Motor neuron (in vitro differentiated cells): ENCODE measurements at regions not wholly inside any gene's neighbourhood (a gene's known extent, or its start where the extent isn't known, plus 50 kb on each side); places are given as distances from the start of the nearest gene placed in this dataset.
"Not testable (repeated sequence)": the region's sequence is repeated elsewhere in the genome, so short reads cannot be mapped to it uniquely, and the experiment has no call there.

Experiments
- ATAC-seq, 8 experiments: fragments of 200-7000 bp; cut with Tn5 transposase; replicated peaks in 6 of 8; 2 replicates each; pipeline ENCODE4 v1.8.0; 2021; ENCODE audit warnings: mild to moderate bottlenecking in 8 of 8, moderate library complexity in 8 of 8
- H3K27ac ChIP-seq, 2 donors: fragments of 250-450 bp; sonication (Bioruptor Pico); 2 replicates each; pipeline ENCODE4 v1.9.0; 2021; ENCODE audit warnings: antibody characterized with exemption in 2 of 2, mild to moderate bottlenecking in 2 of 2, moderate library complexity in 1 of 2
- H3K4me1 ChIP-seq, 2 donors: fragments of 250-450 bp; sonication (Bioruptor Pico); replicated peaks in 1 of 2; 2 replicates each; pipeline ENCODE4 v1.6.1; 2021; ENCODE audit warnings: antibody characterized with exemption in 2 of 2, mild to moderate bottlenecking in 2 of 2, moderate library complexity in 1 of 2
- H3K4me3 ChIP-seq, 5 donors: fragments of 250-450 bp; sonication (Bioruptor Pico); 2 replicates each; pipeline ENCODE4 v1.9.0; 2021; ENCODE audit warnings: antibody characterized with exemption in 5 of 5, mild to moderate bottlenecking in 5 of 5, moderate library complexity in 4 of 5
- WGBS, 10 experiments: fragments of 450-650 bp; shearing (Covaris generic); methylation state at CpG; one replicate each; pipeline ENCODE4 v1.0.0; 2022; 5-methylcytosine and 5-hydroxymethylcytosine counted together
- in situ Hi-C, 9 experiments: fragments of 400-800 bp; cut with MboI; loops; one replicate each; pipeline ENCODE4 v1.15.0; 2021; ENCODE audit warnings: low sequenced_read_pairs in 9 of 9, low pct_unique_long_range_greater_than_20kb in 2 of 9; ENCODE audit not compliant: unreplicated experiment in 9 of 9

- H3K4me3 ChIP-seq: no peak overlapping the region
- in situ Hi-C loops: no loop called here
- no peak overlapping the region for H3K27ac ChIP-seq
- no peaks in the 10 kb centered on the region for H3K4me1 ChIP-seq
- 50 to 100% (median 92%) methylated on average over 1 to 3 of the region's 3 CpGs; no CpG with 5 or more reads in 1 of the 10 experiments for WGBS, 10 experiments
- ATAC-seq: no peak
These were observed 80.7 kb upstream of the EHBP1 start for GRCh38 chr2:62624855-62625254.

- H3K4me1 ChIP-seq, in situ Hi-C loops, ATAC-seq, H3K27ac ChIP-seq, H3K4me3 ChIP-seq: not testable (repeated sequence)
- 80 to 100% (median 92%) methylated on average over 1 to 2 of the region's 2 CpGs; no CpG with 5 or more reads in 6 of the 10 experiments for WGBS, 10 experiments
These were observed 89.0 kb upstream of the EHBP1 start for GRCh38 chr2:62616486-62616885.

GRCh38 chr2:62611854-62612253, 93.7 kb upstream of the EHBP1 start:
- Histone ChIP-seq H3K27ac (no peak overlapping the region), H3K4me1 (no peaks in the 10 kb centered on the region), H3K4me3 (no peak overlapping the region)
- WGBS, 10 experiments: 0 to 50% (median 20%) methylated on average over 1 to 2 of the region's 2 CpGs
- in situ Hi-C loops: no loop called here
- peak in 5 of 8 experiments; percentile 50 to 87 (median 64) for ATAC-seq

GRCh38 chr2:62605471-62605870, 99.5 kb upstream of the TMEM17 start:
- ATAC-seq, in situ Hi-C loops: not testable (repeated sequence)
- 56 to 100% (median 86%) methylated on average over 1 to 4 of the region's 13 CpGs; no CpG with 5 or more reads in 6 of the 10 experiments for WGBS, 10 experiments

GRCh38 chr2:62604336-62604735, 98.3 kb upstream of the TMEM17 start:
- no peaks in the 10 kb centered on the region for H3K4me1 ChIP-seq
- no peak overlapping the region for H3K27ac ChIP-seq
- in situ Hi-C loops: no loop called here
- ATAC-seq: no peak
- H3K4me3 ChIP-seq: no peak overlapping the region
- 42 to 89% (median 80%) methylated on average over 1 to 2 of the region's 2 CpGs; no CpG with 5 or more reads in 1 of the 10 experiments for WGBS, 10 experiments

More at GRCh38 chr2:62605471-62605870, 99.5 kb upstream of the TMEM17 start:
- not testable (repeated sequence) for H3K4me1 ChIP-seq, H3K4me3 ChIP-seq, H3K27ac ChIP-seq

GRCh38 chr2:62603154-62603712, 97.2 kb upstream of the TMEM17 start:
- ATAC-seq: no peak
- WGBS, 10 experiments: 75 to 100% (median 80%) methylated on average over 1 to 2 of the region's 2 CpGs; no CpG with 5 or more reads in 5 of the 10 experiments
- no peaks in the 10 kb centered on the region for H3K4me1 ChIP-seq
- no peak overlapping the region for H3K4me3 ChIP-seq
- no peak overlapping the region for H3K27ac ChIP-seq
- in situ Hi-C loops: no loop called here

- H3K4me3 ChIP-seq, H3K27ac ChIP-seq, in situ Hi-C loops, ATAC-seq, H3K4me1 ChIP-seq: not testable (repeated sequence)
- WGBS, 10 experiments: 57 to 100% (median 83%) methylated on average over 1 to 6 of the region's 6 CpGs
These were observed 93.8 kb upstream of the TMEM17 start for GRCh38 chr2:62599674-62600410.

- no peak for ATAC-seq
- in situ Hi-C loops: no loop called here
- Histone ChIP-seq H3K4me3 (no peak overlapping the region), H3K27ac (no peak overlapping the region), H3K4me1 (peaks cover 0 to 7% of the 10 kb centered on the region in 2 donors)
- WGBS, 10 experiments: 11 to 100% (median 90%) methylated on average over 1 to 3 of the region's 3 CpGs; no CpG with 5 or more reads in 3 of the 10 experiments
These were observed 91.3 kb upstream of the TMEM17 start for GRCh38 chr2:62597323-62597722.

GRCh38 chr2:62596061-62596921, 90.3 kb upstream of the TMEM17 start:
- H3K4me3 ChIP-seq: no peak overlapping the region
- in situ Hi-C loops: no loop called here
- H3K4me1 ChIP-seq: peaks cover 0 to 7% of the 10 kb centered on the region in 2 donors
- ATAC-seq: peak in 7 of 8 experiments; percentile 29 to 91 (median 89)
- 14 to 90% (median 73%) methylated on average over 1 to 3 of the region's 3 CpGs; no CpG with 5 or more reads in 1 of the 10 experiments for WGBS, 10 experiments
- no peak overlapping the region for H3K27ac ChIP-seq

GRCh38 chr2:62595474-62595873, 89.5 kb upstream of the TMEM17 start:
- no peak overlapping the region for H3K27ac ChIP-seq
- in situ Hi-C loops: no loop called here
- H3K4me3 ChIP-seq: no peak overlapping the region
- ATAC-seq: no peak
- H3K4me1 ChIP-seq: peaks cover 0 to 7% of the 10 kb centered on the region in 2 donors
- 14 to 93% (median 78%) methylated on average over 1 to 3 of the region's 3 CpGs for WGBS, 10 experiments

GRCh38 chr2:62593825-62594224, 87.8 kb upstream of the TMEM17 start:
- no peak for ATAC-seq
- WGBS, 10 experiments: 83 to 100% (median 93%) methylated on average over 1 to 3 of the region's 3 CpGs; no CpG with 5 or more reads in 2 of the 10 experiments
- Histone ChIP-seq H3K4me1 (peaks cover 5 to 9% of the 10 kb centered on the region in 2 donors), H3K4me3 (no peak overlapping the region), H3K27ac (no peak overlapping the region)
- in situ Hi-C loops: no loop called here

- H3K27ac ChIP-seq: no peak overlapping the region
- no peak overlapping the region for H3K4me3 ChIP-seq
- peaks cover 5 to 14% of the 10 kb centered on the region in 2 donors for H3K4me1 ChIP-seq
- in situ Hi-C loops: no loop called here
- WGBS, 10 experiments: 11 to 80% (median 40%) methylated on average over 1 of the region's 1 CpG; no CpG with 5 or more reads in 3 of the 10 experiments
- no peak for ATAC-seq
These were observed 85.5 kb upstream of the TMEM17 start for GRCh38 chr2:62591491-62591890.
